Esophagus muscularis mucosa (tissue), 4 donors: ENCODE measurements at regions not wholly inside any gene's neighbourhood (a gene's known extent, or its start where the extent isn't known, plus 50 kb on each side); places are given as distances from the start of the nearest gene placed in this dataset.

Experiments
- DNase-seq: peaks from one replicate; pipeline ENCODE4 v3.0.0-alpha.2; 2017; ENCODE audit errors: extremely low spot score
- H3K27ac ChIP-seq, 4 donors: fragments of 200-600 bp; sonication (generic); replicated peaks in 1 of 4; 1 replicate in 3 of 4; 2 replicates in 1 of 4; pipeline ENCODE4 v1.5.1; 2016 to 2019; ENCODE audit warnings: mild to moderate bottlenecking in 1 of 4
- H3K27me3 ChIP-seq, 4 donors: fragments of 200-600 bp; sonication (generic); one replicate each; pipeline versions ENCODE4 v1.5.1 to v1.6.0; 2016 to 2019
- H3K36me3 ChIP-seq, 4 donors: fragments of 200-600 bp; sonication (generic); one replicate each; pipeline ENCODE4 v1.5.1; 2016 to 2019
- H3K4me1 ChIP-seq, 4 donors: fragments of 200-600 bp; sonication (generic); one replicate each; pipeline ENCODE4 v1.5.1; 2016 to 2019
- H3K4me3 ChIP-seq, 4 donors: fragments of 200-600 bp; sonication (generic); 1 replicate in 2 of 4; 2 replicates in 2 of 4; pipeline ENCODE4 v1.5.1; 2016 to 2019; ENCODE audit warnings: mild to moderate bottlenecking in 4 of 4, moderate library complexity in 1 of 4
- H3K9me3 ChIP-seq, 4 donors: fragments of 200-600 bp; sonication (generic); 1 replicate in 3 of 4; 2 replicates in 1 of 4; pipeline ENCODE4 v1.5.1; 2016 to 2019
- EP300 ChIP-seq: sonication (generic); formaldehyde crosslinking; IDR thresholded peaks from one replicate; pipeline ENCODE4 v1.6.1; 2017; ENCODE audit warnings: antibody characterized with exemption
- POLR2A ChIP-seq: fragments of 450-650 bp; IDR thresholded peaks from one replicate; pipeline ENCODE4 v1.6.1; 2017; ENCODE audit warnings: antibody characterized with exemption, moderate library complexity, mild to moderate bottlenecking, low read depth
- POLR2AphosphoS5 ChIP-seq, 2 donors: sonication (generic); formaldehyde crosslinking; IDR thresholded peaks; one replicate each; pipeline ENCODE4 v1.6.1; 2017; ENCODE audit warnings: antibody characterized with exemption in 2 of 2
- WGBS: methylation state at CpG from one replicate; pipeline ENCODE4 v1.1.5; 2018; 5-methylcytosine and 5-hydroxymethylcytosine counted together
- intact Hi-C: fragments of 100-400 bp; cut with DNase I; formaldehyde crosslinking; loops from one replicate; pipeline ENCODE4 v1.15.1; 2023
- TF ChIP-seq, protein P1 (sequence below), 3 experiments: fragments of 200-600 bp in 2 of 3; fragments of 450-650 bp in 1 of 3; sonication (generic) in 2 of 3; IDR thresholded peaks; one replicate each; pipeline ENCODE4 v1.5.1; 2017 to 2019; ENCODE audit warnings: antibody characterized with exemption in 3 of 3, mild to moderate bottlenecking in 2 of 3, moderate library complexity in 1 of 3

DNA sequence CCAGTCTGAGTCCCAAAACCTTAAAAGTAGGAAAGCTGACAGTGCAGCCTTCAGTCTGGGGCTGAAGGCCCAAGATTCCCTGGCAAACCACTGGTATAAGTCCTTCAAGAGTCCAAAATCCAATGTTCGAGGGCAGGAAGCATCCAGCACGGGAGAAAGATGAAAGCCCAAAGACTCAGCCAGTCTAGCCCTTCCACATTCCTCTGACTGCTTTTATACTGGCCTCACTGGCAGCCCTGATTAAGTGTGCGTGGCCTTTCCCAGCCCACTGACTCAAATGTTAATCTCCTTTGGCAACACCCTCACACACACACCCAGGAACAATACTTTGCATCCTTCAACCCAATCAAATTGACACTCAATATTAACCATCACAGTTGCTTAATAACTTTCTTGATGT is 372.1 kb upstream of the CCDC196 start:
- TF ChIP-seq POLR2AphosphoS5 (IDR thresholded peaks at IDR 0.05) (no peak), POLR2A (no peak), EP300 (no peak)
- TF ChIP-seq, protein P1, sequence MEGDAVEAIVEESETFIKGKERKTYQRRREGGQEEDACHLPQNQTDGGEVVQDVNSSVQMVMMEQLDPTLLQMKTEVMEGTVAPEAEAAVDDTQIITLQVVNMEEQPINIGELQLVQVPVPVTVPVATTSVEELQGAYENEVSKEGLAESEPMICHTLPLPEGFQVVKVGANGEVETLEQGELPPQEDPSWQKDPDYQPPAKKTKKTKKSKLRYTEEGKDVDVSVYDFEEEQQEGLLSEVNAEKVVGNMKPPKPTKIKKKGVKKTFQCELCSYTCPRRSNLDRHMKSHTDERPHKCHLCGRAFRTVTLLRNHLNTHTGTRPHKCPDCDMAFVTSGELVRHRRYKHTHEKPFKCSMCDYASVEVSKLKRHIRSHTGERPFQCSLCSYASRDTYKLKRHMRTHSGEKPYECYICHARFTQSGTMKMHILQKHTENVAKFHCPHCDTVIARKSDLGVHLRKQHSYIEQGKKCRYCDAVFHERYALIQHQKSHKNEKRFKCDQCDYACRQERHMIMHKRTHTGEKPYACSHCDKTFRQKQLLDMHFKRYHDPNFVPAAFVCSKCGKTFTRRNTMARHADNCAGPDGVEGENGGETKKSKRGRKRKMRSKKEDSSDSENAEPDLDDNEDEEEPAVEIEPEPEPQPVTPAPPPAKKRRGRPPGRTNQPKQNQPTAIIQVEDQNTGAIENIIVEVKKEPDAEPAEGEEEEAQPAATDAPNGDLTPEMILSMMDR (IDR thresholded peaks at IDR 0.05): no peak
- no peaks in the 10 kb centered on the region for H3K9me3 ChIP-seq
- no peaks in the 10 kb centered on the region for H3K27me3 ChIP-seq
- no peaks in the 10 kb centered on the region for H3K36me3 ChIP-seq
- H3K27ac ChIP-seq: no peak overlapping the region
- no peak for DNase-seq
- no peaks in the 10 kb centered on the region for H3K4me1 ChIP-seq
- 74% methylated on average over 3 of the region's 3 CpGs for WGBS
- H3K4me3 ChIP-seq: no peak overlapping the region
- intact Hi-C loops: no loop called here

DNA sequence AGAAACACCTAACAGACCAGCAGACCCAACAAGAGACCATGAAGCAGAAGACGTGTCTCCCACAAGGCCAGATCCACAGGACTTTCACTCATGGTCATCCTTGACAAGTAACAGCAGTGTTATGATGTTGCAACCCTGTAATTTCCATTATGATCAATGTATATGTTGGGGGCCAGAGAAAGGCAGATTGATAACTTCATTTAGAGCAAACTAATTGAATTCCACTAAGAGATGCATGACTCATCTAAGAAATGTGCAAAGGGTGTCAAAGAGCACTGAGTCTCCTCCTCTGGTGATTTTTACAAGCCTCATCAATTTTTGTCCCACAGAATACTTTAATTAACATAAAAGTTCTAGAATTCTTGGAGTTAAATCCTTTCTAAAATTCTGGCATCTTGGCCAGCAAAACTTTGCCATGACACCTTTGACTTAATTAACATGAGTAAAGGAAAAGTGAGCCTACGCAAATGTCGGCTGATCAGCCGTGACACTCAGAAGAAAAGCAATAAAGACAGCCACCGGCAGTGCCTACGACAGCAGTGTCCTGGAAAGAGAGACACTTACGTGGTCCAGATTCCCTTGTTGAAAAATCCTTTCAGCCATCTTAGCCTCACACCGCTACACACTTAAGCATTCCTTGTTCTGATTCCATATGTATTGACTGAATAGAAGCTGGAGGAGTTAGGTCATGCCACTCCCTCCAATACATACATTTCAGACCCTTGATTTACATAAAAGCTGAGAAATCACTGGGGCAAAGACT is 370.2 kb upstream of the CCDC196 start:
- Histone ChIP-seq H3K4me1 (no peaks in the 10 kb centered on the region), H3K9me3 (no peaks in the 10 kb centered on the region), H3K27ac (no peak overlapping the region), H3K36me3 (no peaks in the 10 kb centered on the region), H3K27me3 (no peaks in the 10 kb centered on the region), H3K4me3 (no peak overlapping the region)
- no peak for DNase-seq
- TF ChIP-seq EP300 (no peak), POLR2AphosphoS5 (IDR thresholded peaks at IDR 0.05) (no peak), POLR2A (no peak)
- TF ChIP-seq, protein P1 (IDR thresholded peaks at IDR 0.05): no peak
- intact Hi-C loops: no loop called here
- WGBS: 83% methylated on average over 8 of the region's 8 CpGs

DNA sequence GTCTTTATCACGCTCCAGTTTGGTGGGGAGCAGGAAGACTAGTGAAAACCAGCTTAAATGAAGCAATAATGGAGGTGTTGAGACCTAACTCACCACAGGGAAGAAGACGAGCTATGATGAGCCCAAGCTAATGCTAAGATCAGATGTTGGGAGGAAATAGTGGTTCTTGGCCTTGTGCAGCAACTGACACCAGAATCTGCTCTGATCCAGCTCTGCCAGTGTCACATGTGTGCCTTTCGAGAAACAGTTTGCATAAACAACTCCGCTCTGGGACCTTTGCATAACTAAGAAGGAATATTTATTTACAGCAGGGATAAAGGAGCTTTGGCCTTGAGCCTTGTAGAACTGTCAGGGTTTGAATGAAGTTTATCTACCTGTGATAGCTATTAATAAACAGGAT is 369.4 kb upstream of the CCDC196 start:
- no peak for DNase-seq
- WGBS: 77% methylated on average over 4 of the region's 4 CpGs
- no peaks in the 10 kb centered on the region for H3K36me3 ChIP-seq
- H3K4me3 ChIP-seq: no peak overlapping the region
- H3K9me3 ChIP-seq: no peaks in the 10 kb centered on the region
- H3K4me1 ChIP-seq: no peaks in the 10 kb centered on the region
- TF ChIP-seq, protein P1 (IDR thresholded peaks at IDR 0.05): no peak
- TF ChIP-seq POLR2AphosphoS5 (IDR thresholded peaks at IDR 0.05) (no peak), POLR2A (no peak), EP300 (no peak)
- no peaks in the 10 kb centered on the region for H3K27me3 ChIP-seq
- H3K27ac ChIP-seq: no peak overlapping the region
- intact Hi-C loops: no loop called here

DNA sequence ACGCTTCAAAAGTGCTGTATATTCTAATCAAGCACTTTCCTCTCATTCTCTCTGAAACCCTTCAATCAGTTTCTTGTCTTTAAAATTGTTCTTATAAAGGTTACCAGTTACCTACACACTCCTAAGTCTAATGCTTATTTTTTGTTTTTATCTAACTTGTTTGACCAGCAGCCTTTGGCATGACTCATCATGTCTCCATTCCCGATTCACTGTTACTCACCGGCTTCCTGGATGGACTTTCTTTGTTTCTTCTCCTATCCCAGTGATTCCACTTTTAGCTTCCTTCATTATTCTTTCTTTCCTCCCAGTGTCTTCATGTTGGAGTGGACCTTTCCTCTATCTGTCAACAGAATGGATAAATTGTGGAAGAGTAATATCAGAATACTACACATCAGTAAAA is 368.6 kb upstream of the CCDC196 start:
- no peak for DNase-seq
- no peaks in the 10 kb centered on the region for H3K27me3 ChIP-seq
- no peaks in the 10 kb centered on the region for H3K36me3 ChIP-seq
- H3K4me3 ChIP-seq: no peak overlapping the region
- no peaks in the 10 kb centered on the region for H3K4me1 ChIP-seq
- intact Hi-C loops: no loop called here
- no peak overlapping the region for H3K27ac ChIP-seq
- TF ChIP-seq POLR2AphosphoS5 (IDR thresholded peaks at IDR 0.05): no peak
- TF ChIP-seq, protein P1 (IDR thresholded peaks at IDR 0.05): no peak
- TF ChIP-seq POLR2A: no peak
- TF ChIP-seq EP300: no peak
- no peaks in the 10 kb centered on the region for H3K9me3 ChIP-seq
- WGBS: 70% methylated on average over 3 of the region's 3 CpGs
